ENCODE measurements at regions not wholly inside any gene's neighbourhood (a gene's known extent, or its start where the extent isn't known, plus 50 kb on each side); places are given as distances from the start of the nearest gene placed in this dataset.

- Mint-ChIP-seq H3K4me3 (no peak overlapping the region), H3K27me3 (ENCODE audit: low read depth) (no peaks in the 10 kb centered on the region), H3K27ac (no peak overlapping the region), H3K4me1 (ENCODE audit: low read depth) (no peaks in the 10 kb centered on the region), H3K36me3 (ENCODE audit: low read depth) (no peaks in the 10 kb centered on the region), H3K9me3 (ENCODE audit: insufficient read depth) (no peaks in the 10 kb centered on the region)
- ChIA-PET POLR2A (no interaction called here), CTCF (no interaction called here)
- no peak for DNase-seq
- no peak for ATAC-seq
These were observed 733.8 kb upstream of the FANCL start for GRCh38 chr2:58974881-58975280.

DNA sequence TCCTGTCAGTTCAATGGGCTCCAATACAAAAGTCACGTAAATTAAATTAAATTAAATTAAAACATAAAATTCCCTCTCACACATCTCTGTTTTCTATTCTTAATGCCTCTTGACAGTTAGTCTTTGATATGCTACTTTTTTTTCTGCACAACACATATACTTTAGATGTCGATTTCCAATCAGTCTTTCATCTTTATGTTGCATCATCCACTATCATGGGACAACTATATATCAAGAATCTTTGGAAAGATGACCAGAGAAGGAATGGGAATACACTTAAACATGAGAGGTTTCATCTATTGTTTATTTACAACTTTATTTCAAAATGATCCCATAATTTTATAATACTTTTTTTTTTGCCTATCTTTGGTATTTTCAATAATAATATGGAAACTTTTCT lies 733.3 kb upstream of the FANCL start:
- no peak overlapping the region for H3K27ac Mint-ChIP-seq
- ATAC-seq (no peak), DNase-seq (no peak)
- no peaks in the 10 kb centered on the region for H3K27me3 Mint-ChIP-seq (ENCODE audit: low read depth)
- no peaks in the 10 kb centered on the region for H3K9me3 Mint-ChIP-seq (ENCODE audit: insufficient read depth)
- no peaks in the 10 kb centered on the region for H3K4me1 Mint-ChIP-seq (ENCODE audit: low read depth)
- H3K4me3 Mint-ChIP-seq = no peak overlapping the region
- H3K36me3 Mint-ChIP-seq (ENCODE audit: low read depth) = no peaks in the 10 kb centered on the region
- CTCF ChIA-PET = no interaction called here
- POLR2A ChIA-PET = no interaction called here

DNA sequence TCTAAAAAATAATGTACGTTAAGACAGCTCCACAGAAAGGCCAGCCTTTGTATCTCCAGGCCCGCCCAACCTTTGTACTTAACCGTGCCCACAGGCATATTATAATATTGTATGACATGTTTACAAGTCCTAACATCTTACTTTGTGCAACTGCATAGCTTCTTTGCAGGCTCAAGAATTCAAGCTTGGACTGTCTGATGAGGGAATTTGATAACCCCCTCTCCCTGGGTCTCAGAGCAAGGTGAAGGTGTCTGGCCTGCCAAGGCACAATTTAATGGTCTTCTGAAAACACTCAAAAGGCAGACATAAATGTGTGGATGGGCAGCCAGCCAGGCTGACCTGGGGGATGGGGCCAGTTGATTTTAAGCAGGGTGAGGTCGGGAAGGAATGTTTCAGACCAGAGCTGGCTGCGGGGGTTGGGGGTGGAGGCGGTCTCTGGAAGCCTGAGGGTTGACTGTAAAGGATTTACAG lies 732.7 kb upstream of the FANCL start:
- ATAC-seq = no peak
- Mint-ChIP-seq H3K27ac (no peak overlapping the region), H3K9me3 (ENCODE audit: insufficient read depth) (no peaks in the 10 kb centered on the region), H3K4me3 (no peak overlapping the region), H3K4me1 (ENCODE audit: low read depth) (no peaks in the 10 kb centered on the region), H3K27me3 (ENCODE audit: low read depth) (no peaks in the 10 kb centered on the region), H3K36me3 (ENCODE audit: low read depth) (no peaks in the 10 kb centered on the region)
- ChIA-PET CTCF (no interaction called here), POLR2A (no interaction called here)
- DNase-seq = no peak

GRCh38 chr2:58972737-58973136 lies 731.6 kb upstream of the FANCL start:
- Mint-ChIP-seq H3K36me3 (ENCODE audit: low read depth) (no peaks in the 10 kb centered on the region), H3K9me3 (ENCODE audit: insufficient read depth) (no peaks in the 10 kb centered on the region), H3K4me3 (no peak overlapping the region), H3K27me3 (ENCODE audit: low read depth) (no peaks in the 10 kb centered on the region), H3K4me1 (ENCODE audit: low read depth) (no peaks in the 10 kb centered on the region), H3K27ac (no peak overlapping the region)
- no peak for ATAC-seq
- ChIA-PET POLR2A (no interaction called here), CTCF (no interaction called here)
- no peak for DNase-seq

GRCh38 chr2:58971511-58972360 lies 730.6 kb upstream of the FANCL start:
- no peak overlapping the region for H3K4me3 Mint-ChIP-seq
- ChIA-PET CTCF (no interaction called here), POLR2A (no interaction called here)
- ATAC-seq (no peak), DNase-seq (no peak)
- H3K27ac Mint-ChIP-seq = no peak overlapping the region
- H3K36me3 Mint-ChIP-seq (ENCODE audit: low read depth) = no peaks in the 10 kb centered on the region
- no peaks in the 10 kb centered on the region for H3K9me3 Mint-ChIP-seq (ENCODE audit: insufficient read depth)
- H3K4me1 Mint-ChIP-seq (ENCODE audit: low read depth) = no peaks in the 10 kb centered on the region
- H3K27me3 Mint-ChIP-seq (ENCODE audit: low read depth) = no peaks in the 10 kb centered on the region

DNA sequence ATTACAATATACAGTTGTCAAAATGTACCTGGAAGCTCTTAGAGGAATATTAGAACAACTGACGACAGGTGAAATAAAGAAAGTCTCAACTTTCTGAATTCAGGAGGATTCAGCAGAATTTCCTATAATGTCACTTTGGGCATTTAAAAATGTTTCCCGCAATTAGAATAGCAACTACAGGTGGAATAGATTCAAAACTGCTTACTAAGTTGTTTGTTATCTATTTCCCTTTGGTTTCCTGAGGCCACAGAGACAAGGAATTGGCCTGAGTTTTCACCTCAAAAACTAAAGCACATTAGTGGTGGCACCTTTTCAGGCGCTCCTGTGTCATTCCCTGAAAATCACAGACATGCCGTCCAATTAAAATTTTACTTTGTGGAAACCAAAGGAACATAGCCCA lies 729.2 kb upstream of the FANCL start:
- Mint-ChIP-seq H3K4me1 (ENCODE audit: low read depth) (no peaks in the 10 kb centered on the region), H3K9me3 (ENCODE audit: insufficient read depth) (no peaks in the 10 kb centered on the region), H3K36me3 (ENCODE audit: low read depth) (no peaks in the 10 kb centered on the region), H3K27ac (no peak overlapping the region), H3K4me3 (no peak overlapping the region), H3K27me3 (ENCODE audit: low read depth) (no peaks in the 10 kb centered on the region)
- POLR2A ChIA-PET = no interaction called here
- CTCF ChIA-PET = no interaction called here
- no peak for DNase-seq
- no peak for ATAC-seq

DNA sequence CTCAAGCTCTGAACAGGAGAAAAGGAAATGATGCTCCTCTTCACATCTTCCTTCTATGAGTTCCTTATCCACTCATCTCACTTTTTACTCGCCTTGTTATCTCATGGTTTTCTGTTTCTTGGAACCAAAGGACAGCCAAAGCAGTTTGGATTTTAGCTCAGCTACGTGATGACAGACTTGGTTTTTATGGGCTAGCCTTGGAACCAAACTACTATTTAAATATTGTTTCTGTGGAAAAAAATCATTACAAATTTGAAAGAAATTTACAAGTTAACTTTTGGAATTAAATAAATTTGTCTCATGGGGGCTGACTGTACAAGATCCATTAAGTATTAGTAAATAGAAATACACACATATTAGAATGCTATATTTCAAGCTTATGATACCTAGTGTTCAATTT lies 727.8 kb upstream of the FANCL start:
- H3K27me3 Mint-ChIP-seq (ENCODE audit: low read depth) = no peaks in the 10 kb centered on the region
- H3K36me3 Mint-ChIP-seq (ENCODE audit: low read depth) = no peaks in the 10 kb centered on the region
- POLR2A ChIA-PET = no interaction called here
- ATAC-seq = no peak
- H3K27ac Mint-ChIP-seq = no peak overlapping the region
- no peak for DNase-seq
- no peaks in the 10 kb centered on the region for H3K4me1 Mint-ChIP-seq (ENCODE audit: low read depth)
- no peak overlapping the region for H3K4me3 Mint-ChIP-seq
- no peaks in the 10 kb centered on the region for H3K9me3 Mint-ChIP-seq (ENCODE audit: insufficient read depth)
- CTCF ChIA-PET = no interaction called here

DNA sequence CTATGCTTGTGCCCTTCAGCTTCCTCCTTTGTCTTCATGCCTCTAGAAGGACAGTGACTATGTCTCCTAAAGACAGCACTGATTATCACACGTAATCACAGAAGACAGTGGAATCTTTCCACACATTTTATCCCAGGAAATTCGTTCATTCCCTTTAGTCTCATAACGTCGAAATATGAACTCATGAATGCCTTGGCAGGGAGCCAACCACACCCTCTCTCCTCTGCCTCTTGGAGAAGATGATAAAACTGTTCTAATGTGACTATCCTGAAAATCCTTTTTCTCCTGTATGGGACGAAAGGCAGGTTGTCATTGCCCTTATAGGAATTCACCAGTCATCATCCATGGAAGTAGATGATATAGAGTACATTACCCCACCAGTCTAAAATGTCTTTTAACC lies 726.6 kb upstream of the FANCL start:
- ChIA-PET POLR2A (no interaction called here), CTCF (no interaction called here)
- no peaks in the 10 kb centered on the region for H3K27me3 Mint-ChIP-seq (ENCODE audit: low read depth)
- H3K27ac Mint-ChIP-seq = no peak overlapping the region
- H3K4me3 Mint-ChIP-seq = no peak overlapping the region
- DNase-seq (no peak), ATAC-seq (no peak)
- no peaks in the 10 kb centered on the region for H3K36me3 Mint-ChIP-seq (ENCODE audit: low read depth)
- no peaks in the 10 kb centered on the region for H3K9me3 Mint-ChIP-seq (ENCODE audit: insufficient read depth)
- H3K4me1 Mint-ChIP-seq (ENCODE audit: low read depth) = no peaks in the 10 kb centered on the region

GRCh38 chr2:58965602-58966001 lies 724.5 kb upstream of the FANCL start:
- CTCF ChIA-PET = no interaction called here
- no peaks in the 10 kb centered on the region for H3K36me3 Mint-ChIP-seq (ENCODE audit: low read depth)
- H3K27me3 Mint-ChIP-seq (ENCODE audit: low read depth) = no peaks in the 10 kb centered on the region
- ATAC-seq = no peak
- no peaks in the 10 kb centered on the region for H3K9me3 Mint-ChIP-seq (ENCODE audit: insufficient read depth)
- POLR2A ChIA-PET = no interaction called here
- H3K4me1 Mint-ChIP-seq (ENCODE audit: low read depth) = no peaks in the 10 kb centered on the region
- H3K4me3 Mint-ChIP-seq = no peak overlapping the region
- DNase-seq = no peak
- no peak overlapping the region for H3K27ac Mint-ChIP-seq

DNA sequence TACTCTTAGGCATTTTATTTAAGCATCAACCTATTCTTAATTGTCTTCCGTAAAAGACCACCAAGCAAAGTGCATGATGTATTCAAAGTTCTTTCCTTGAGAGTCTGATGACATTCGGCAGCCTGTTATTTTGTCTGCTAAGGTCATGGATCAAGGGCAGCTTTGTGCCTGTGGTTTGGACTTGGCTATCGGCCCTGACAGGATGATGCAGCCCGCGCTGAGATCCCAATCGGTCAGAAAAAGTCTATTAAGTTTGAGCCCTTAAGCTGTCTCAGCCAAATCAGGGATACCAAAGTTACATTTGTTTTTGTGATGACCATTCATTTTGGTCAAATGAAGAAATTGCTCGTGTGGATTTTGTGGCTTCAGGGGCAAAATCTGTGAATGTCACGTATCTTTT lies 718.9 kb upstream of the FANCL start:
- POLR2A ChIA-PET = no interaction called here
- H3K27me3 Mint-ChIP-seq (ENCODE audit: low read depth) = no peaks in the 10 kb centered on the region
- no peaks in the 10 kb centered on the region for H3K36me3 Mint-ChIP-seq (ENCODE audit: low read depth)
- DNase-seq (no peak), ATAC-seq (no peak)
- no peak overlapping the region for H3K27ac Mint-ChIP-seq
- no peaks in the 10 kb centered on the region for H3K9me3 Mint-ChIP-seq (ENCODE audit: insufficient read depth)
- no peaks in the 10 kb centered on the region for H3K4me1 Mint-ChIP-seq (ENCODE audit: low read depth)
- H3K4me3 Mint-ChIP-seq = no peak overlapping the region
- CTCF ChIA-PET = no interaction called here

DNA sequence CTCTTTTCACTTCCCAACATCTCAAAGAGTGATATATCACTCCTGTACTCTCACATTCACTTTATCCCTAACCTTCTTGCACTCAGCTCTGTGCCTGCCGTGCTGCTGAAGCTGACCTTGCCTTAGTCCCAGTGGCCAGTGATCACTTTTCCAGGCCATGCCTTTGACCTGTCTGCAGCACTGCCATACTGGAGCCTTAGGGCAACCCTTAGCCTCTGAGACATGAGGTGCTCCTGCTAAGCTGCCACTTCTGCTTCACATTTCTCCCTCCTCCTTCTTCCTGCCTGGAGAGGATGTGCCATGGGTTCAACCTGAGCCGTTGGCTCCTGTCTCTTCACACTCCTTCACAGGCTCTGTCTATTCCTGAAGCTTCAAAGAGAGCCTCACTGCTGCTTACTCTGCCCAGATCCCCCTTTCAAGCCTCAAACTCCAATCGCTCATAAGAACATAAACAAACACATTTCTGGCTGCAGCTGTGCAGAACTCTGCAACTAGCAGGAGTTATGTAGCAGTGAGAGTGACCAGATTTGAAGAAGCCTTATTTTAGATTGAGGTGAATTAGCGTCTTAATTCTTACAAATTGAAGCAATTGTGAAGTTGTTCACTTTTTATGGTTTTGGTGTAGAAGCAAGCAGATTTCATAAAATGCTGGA lies 716.2 kb upstream of the FANCL start:
- H3K27me3 Mint-ChIP-seq (ENCODE audit: low read depth) = no peaks in the 10 kb centered on the region
- no peak overlapping the region for H3K27ac Mint-ChIP-seq
- no peaks in the 10 kb centered on the region for H3K9me3 Mint-ChIP-seq (ENCODE audit: insufficient read depth)
- CTCF ChIA-PET = no interaction called here
- no peaks in the 10 kb centered on the region for H3K36me3 Mint-ChIP-seq (ENCODE audit: low read depth)
- DNase-seq (no peak), ATAC-seq (no peak)
- H3K4me3 Mint-ChIP-seq = no peak overlapping the region
- no peaks in the 10 kb centered on the region for H3K4me1 Mint-ChIP-seq (ENCODE audit: low read depth)
- POLR2A ChIA-PET = no interaction called here

- no peaks in the 10 kb centered on the region for H3K27me3 Mint-ChIP-seq (ENCODE audit: low read depth)
- CTCF ChIA-PET = no interaction called here
- POLR2A ChIA-PET = no interaction called here
These were observed 713.8 kb upstream of the FANCL start for GRCh38 chr2:58954880-58955385.

GRCh38 chr2:58951722-58952121 lies 710.6 kb upstream of the FANCL start:
- no peaks in the 10 kb centered on the region for H3K9me3 Mint-ChIP-seq (ENCODE audit: insufficient read depth)
- H3K4me3 Mint-ChIP-seq = no peak overlapping the region
- no peaks in the 10 kb centered on the region for H3K27me3 Mint-ChIP-seq (ENCODE audit: low read depth)
- ATAC-seq (no peak), DNase-seq (no peak)
- POLR2A ChIA-PET = no interaction called here
- no peaks in the 10 kb centered on the region for H3K4me1 Mint-ChIP-seq (ENCODE audit: low read depth)
- H3K36me3 Mint-ChIP-seq (ENCODE audit: low read depth) = no peaks in the 10 kb centered on the region
- CTCF ChIA-PET = no interaction called here
- H3K27ac Mint-ChIP-seq = no peak overlapping the region

More at GRCh38 chr2:58954880-58955385, 713.8 kb upstream of the FANCL start:
- H3K4me1 Mint-ChIP-seq (ENCODE audit: low read depth) = no peaks in the 10 kb centered on the region
- DNase-seq = no peak
- ATAC-seq = no peak
- no peak overlapping the region for H3K4me3 Mint-ChIP-seq
- H3K27ac Mint-ChIP-seq = no peak overlapping the region
- no peaks in the 10 kb centered on the region for H3K36me3 Mint-ChIP-seq (ENCODE audit: low read depth)
- H3K9me3 Mint-ChIP-seq (ENCODE audit: insufficient read depth) = no peaks in the 10 kb centered on the region

All from activated CD8-positive, alpha-beta T cell treated with anti-CD3 and anti-CD28 coated beads, Interleukin-2, amount 10 ng/mL, durations not matched to agents 7 days and 5 days (primary cell).